Bronchial epithelial cell (primary cell): ENCODE measurements at regions not wholly inside any gene's neighbourhood (a gene's known extent, or its start where the extent isn't known, plus 50 kb on each side); places are given as distances from the start of the nearest gene placed in this dataset.

Experiments used
- DNase-seq: peaks from one replicate; pipeline ENCODE4 v3.0.0-alpha.2; 2010; ENCODE audit warnings: low read depth
- FAIRE-seq: peaks from 2 replicates; lab custom pipeline; 2011; peaks lifted over from hg19 to GRCh38; lab: Jason Lieb, UNC
- H3K27me3 ChIP-seq: 2 replicates; pipeline ENCODE4 v1.5.1; 2011; ENCODE audit warnings: low read length; ENCODE audit not compliant: control insufficient read depth, insufficient read depth
- H3K36me3 ChIP-seq: 2 replicates; pipeline ENCODE4 v1.5.1; 2011; ENCODE audit warnings: low read length; ENCODE audit not compliant: control insufficient read depth, insufficient read depth
- H3K4me3 ChIP-seq: 2 replicates; pipeline ENCODE4 v1.5.1; 2011; ENCODE audit warnings: mild to moderate bottlenecking, low read depth, low read length, control low read depth
- TF ChIP-seq, protein P1 (sequence below): IDR thresholded peaks from 2 replicates; pipeline ENCODE4 v1.5.1; 2011; ENCODE audit warnings: mild to moderate bottlenecking, moderate library complexity, low read length, control low read depth, inconsistent platforms; ENCODE audit not compliant: insufficient read depth, severe bottlenecking

DNA sequence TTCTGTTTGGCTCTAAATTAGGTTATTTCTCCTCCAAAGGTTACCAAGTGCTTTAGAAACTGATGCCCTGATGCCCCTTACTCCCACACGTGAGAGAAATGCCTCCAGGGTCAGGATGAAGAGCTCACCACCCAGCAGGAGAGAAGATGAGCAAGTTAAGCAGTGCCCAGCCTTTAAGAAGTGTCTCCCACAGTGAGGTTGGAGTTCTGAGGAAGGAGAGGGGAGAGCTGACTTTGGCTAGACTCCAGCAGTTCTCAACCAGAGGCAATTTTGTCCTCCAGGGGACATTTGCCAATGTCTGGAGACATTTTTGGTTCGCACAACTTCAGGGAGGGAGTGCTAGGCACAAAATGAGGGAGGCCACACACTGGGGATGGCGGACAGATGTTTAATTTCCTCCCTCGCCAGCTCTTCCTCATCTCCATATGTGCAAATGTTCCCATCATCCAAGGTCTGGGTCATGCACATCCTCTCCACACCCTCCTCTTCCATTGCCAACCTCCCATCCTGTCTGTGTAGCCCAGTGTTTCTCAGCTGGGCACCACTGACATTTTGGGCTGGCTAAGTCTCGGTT is 50.6 kb upstream of the SLC7A14 start:
- no peaks in the 10 kb centered on the region for H3K36me3 ChIP-seq
- DNase-seq (no peak), FAIRE-seq (no peak)
- no peak overlapping the region for H3K4me3 ChIP-seq
- TF ChIP-seq, protein P1, sequence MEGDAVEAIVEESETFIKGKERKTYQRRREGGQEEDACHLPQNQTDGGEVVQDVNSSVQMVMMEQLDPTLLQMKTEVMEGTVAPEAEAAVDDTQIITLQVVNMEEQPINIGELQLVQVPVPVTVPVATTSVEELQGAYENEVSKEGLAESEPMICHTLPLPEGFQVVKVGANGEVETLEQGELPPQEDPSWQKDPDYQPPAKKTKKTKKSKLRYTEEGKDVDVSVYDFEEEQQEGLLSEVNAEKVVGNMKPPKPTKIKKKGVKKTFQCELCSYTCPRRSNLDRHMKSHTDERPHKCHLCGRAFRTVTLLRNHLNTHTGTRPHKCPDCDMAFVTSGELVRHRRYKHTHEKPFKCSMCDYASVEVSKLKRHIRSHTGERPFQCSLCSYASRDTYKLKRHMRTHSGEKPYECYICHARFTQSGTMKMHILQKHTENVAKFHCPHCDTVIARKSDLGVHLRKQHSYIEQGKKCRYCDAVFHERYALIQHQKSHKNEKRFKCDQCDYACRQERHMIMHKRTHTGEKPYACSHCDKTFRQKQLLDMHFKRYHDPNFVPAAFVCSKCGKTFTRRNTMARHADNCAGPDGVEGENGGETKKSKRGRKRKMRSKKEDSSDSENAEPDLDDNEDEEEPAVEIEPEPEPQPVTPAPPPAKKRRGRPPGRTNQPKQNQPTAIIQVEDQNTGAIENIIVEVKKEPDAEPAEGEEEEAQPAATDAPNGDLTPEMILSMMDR, result no peak
- no peaks in the 10 kb centered on the region for H3K27me3 ChIP-seq
